ENCODE measurements at regions not wholly inside any gene's neighbourhood (a gene's known extent, or its start where the extent isn't known, plus 50 kb on each side); places are given as distances from the start of the nearest gene placed in this dataset.

DNA sequence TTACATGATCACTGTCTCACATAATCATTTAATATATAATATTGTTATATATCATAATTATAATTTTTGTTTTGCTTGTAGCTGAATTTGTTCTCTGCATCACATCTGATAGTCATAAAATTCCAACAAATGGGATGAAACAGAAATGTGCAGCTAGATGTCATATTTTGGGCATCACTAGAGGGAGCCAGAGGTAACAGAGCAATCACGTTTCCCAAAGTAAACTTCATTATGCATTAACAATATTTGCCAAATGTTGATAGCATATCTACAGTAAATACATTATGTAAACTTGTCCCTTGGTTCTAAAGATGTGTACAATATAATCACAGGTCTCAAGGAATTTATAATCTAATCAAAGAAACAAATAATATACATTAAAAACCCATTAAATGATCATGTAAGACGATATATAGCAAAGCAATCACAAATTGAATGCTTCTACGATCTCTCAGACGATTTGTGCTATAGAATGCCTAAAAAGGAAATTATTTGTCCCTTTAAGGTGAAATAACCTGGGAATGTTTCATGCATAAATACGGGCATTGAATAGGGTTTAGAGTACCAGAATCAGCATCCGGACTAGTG is 234.2 kb upstream of the MCTP2 start:
- TF ChIP-seq POLR2A (IDR thresholded peaks at IDR 0.05; ENCODE audit: low read length): no peak
- TF ChIP-seq GATA1 (IDR thresholded peaks at IDR 0.05; ENCODE audit: low read depth, low read length): no peak

Data from erythroblast (primary cell).